GM10248 (cell line): ENCODE measurements at regions not wholly inside any gene's neighbourhood (a gene's known extent, or its start where the extent isn't known, plus 50 kb on each side); places are given as distances from the start of the nearest gene placed in this dataset.

Source experiments
- CTCF ChIA-PET: fragments of 300-600 bp; sonication (Branson Sonifier 250); formaldehyde crosslinking; extraction: SDS; loops from one replicate; lab custom pipeline; 2021; ENCODE audit warnings: antibody characterized with exemption; lab: Yijun Ruan, JAX
- POLR2A ChIA-PET: fragments of 350-650 bp; sonication (Branson Sonifier 250); formaldehyde crosslinking; extraction: SDS; loops from one replicate; lab custom pipeline; 2020; ENCODE audit warnings: antibody characterized with exemption; lab: Yijun Ruan, JAX
- DNase-seq: peaks from one replicate; pipeline ENCODE4 v3.0.0; 2012; ENCODE audit errors: extremely low spot score
- TF ChIP-seq, protein P1 (sequence below): IDR thresholded peaks from 2 replicates; pipeline ENCODE4 v1.5.1; 2012; ENCODE audit warnings: mild to moderate bottlenecking, low read depth; ENCODE audit errors: extremely low read depth, missing control alignments, control extremely low read depth

DNA sequence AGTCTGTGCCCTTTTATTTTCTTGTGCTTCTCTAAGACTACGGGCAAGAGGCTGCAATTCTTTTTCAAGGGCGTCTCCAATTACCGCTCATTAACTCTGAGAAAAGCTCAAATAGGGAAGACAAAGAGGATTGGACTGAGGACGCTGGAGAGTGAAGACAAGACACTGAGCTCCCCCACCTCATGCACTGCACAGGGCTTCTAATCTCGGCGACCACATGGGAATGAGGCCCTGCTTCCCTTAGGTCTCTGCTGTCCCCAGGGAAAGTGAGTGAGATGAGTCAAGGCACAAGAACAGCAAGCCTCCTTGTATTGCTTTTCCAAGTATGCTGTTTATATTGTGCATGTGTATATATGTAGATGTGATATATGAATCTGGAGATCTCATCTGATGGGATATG, 392.2 kb upstream of the CFAP20DC start:
- TF ChIP-seq, protein P1, sequence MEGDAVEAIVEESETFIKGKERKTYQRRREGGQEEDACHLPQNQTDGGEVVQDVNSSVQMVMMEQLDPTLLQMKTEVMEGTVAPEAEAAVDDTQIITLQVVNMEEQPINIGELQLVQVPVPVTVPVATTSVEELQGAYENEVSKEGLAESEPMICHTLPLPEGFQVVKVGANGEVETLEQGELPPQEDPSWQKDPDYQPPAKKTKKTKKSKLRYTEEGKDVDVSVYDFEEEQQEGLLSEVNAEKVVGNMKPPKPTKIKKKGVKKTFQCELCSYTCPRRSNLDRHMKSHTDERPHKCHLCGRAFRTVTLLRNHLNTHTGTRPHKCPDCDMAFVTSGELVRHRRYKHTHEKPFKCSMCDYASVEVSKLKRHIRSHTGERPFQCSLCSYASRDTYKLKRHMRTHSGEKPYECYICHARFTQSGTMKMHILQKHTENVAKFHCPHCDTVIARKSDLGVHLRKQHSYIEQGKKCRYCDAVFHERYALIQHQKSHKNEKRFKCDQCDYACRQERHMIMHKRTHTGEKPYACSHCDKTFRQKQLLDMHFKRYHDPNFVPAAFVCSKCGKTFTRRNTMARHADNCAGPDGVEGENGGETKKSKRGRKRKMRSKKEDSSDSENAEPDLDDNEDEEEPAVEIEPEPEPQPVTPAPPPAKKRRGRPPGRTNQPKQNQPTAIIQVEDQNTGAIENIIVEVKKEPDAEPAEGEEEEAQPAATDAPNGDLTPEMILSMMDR, result no peak
- no peak for DNase-seq
- ChIA-PET POLR2A (no interaction called here), CTCF (interaction anchor here (1.3 to 5.0 kb wide), 2 partner anchors 14 kb away, joined by 7 to 18 read pairs; no protein-coding TSS in a partner anchor)

DNA sequence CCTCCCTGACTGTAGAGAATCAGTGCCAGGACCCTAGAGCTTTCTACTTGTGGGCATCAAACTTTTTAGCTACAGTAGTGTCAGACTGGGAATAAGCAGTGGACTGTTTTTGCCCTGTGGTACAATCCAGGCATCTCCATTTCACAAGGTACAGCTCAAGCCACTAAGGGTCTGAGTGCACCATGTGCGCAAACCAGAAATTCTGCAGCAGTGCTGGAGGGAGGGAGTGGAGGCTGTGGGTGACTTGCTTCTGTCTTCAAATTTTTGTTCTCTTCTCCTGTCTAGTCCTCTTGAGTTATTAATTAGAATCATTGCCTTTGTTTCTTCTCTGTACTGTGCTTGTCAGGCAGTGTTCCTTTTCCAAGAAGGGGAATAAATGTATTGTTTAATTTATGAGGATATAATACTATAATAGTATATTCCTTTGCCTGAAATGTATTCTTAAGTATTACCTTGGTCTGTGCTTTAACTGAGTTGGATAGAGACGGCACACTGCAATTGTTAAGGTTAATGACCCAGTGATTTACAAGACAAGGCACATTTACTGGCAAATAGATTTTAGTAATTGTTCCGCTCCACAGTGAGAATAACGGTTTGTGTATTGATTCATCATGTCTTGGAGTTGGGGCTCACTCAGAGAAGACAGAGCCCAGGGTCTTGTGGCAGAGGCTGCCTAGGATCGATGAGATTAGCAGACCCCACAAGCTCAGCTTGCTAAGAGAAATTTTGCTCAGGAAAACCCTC, 390.6 kb upstream of the CFAP20DC start:
- no peak for DNase-seq
- POLR2A ChIA-PET, result no interaction called here
- TF ChIP-seq, protein P1, result no peak
- CTCF ChIA-PET, result interaction anchor here (0.9 to 1.8 kb wide), 6 partner anchors 9 to 127 kb away, joined by 3 to 6 read pairs (median 4); no protein-coding TSS in a partner anchor

DNA sequence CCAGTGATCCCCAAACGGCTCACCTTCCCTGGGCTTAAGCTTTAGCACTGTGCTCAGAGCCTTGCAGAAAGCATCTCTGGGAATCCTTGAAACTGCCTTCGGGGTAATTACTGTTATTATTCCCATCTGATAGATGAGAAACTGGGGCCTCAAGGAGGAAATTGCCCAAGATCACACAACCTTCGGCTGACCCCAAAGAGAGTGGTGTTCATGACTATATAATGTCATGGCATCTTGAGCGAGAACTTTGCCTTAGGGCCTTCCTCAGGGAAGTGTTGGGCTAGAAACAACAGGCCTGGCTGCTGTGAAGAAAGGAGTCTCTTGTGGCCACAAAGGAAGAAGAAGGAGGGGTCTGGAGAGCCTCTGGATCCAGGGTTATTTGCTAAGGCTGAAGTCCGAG, 388.7 kb upstream of the CFAP20DC start:
- POLR2A ChIA-PET, result no interaction called here
- TF ChIP-seq, protein P1, result no peak
- no peak for DNase-seq
- CTCF ChIA-PET, result interaction anchor here (1.5 kb wide), 1 partner anchor 13 kb away, joined by 5 read pairs; no protein-coding TSS in a partner anchor

DNA sequence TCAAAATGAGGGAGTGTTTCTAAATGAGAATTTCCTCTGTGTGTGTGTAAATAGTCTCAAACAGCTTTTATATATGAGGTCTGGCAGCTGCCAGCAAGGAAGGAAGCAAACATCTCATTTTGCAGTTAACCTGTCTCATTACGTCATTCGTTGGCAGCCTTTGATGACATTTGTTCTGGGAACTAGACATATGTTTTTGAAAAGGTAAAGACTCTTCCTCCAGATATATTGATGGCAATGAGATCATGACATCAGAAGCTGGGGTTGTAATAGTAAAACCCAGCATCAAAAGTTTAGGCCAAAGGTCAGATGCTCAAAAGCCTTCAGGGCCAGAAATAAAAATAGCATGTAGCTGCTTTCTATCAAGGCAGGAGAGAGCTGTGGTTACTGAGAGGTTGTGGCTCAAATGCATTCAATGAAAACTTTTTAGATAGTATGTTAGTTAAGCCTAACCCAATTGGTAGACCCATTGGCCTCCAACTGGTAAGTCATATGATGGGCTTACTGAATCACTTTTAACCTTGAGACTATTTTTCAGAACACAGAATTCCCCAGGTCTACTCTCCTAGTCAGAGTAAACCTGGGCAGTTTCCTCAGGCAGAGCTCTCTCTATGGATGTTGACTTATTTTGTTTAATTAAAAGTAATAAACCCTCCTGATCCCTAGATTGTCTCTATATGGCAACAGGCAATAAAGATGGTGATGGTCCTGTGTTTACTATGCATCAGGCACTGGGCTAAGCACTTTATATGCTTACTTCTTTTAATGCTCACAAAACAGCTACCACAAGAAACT, 386.5 kb upstream of the CFAP20DC start:
- TF ChIP-seq, protein P1, result no peak
- CTCF ChIA-PET, result interaction anchor here (1.0 to 1.5 kb wide), 3 partner anchors 9 to 24 kb away, joined by 5 to 7 read pairs (median 5); no protein-coding TSS in a partner anchor
- POLR2A ChIA-PET, result no interaction called here
- no peak for DNase-seq

- TF ChIP-seq, protein P1, result no peak
- ChIA-PET POLR2A (no interaction called here), CTCF (interaction anchor here (1.0 kb wide), 1 partner anchor 10 kb away, joined by 3 read pairs; no protein-coding TSS in a partner anchor)
- no peak for DNase-seq
Observed at GRCh38 chr3:59433546-59433945, 383.7 kb upstream of the CFAP20DC start.

DNA sequence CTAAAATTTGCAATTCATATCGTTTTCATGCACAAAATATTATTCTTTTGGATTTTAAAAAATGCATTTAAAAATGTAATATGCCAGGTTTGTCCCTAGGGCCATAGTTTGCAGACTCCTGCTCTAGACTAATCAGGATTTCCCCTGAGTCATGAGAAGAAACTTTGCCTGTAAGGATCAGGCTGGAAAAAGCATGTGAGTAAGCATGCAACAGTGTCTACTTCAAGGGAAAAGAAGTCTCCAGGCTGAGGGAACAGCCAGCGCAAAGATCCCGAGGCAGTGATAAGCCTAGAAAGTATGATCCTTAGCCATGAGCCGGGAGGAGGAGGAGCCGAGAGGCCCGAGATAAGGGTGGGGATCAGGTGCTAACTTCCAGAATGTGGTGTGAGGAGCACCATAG, 382.8 kb upstream of the CFAP20DC start:
- ChIA-PET CTCF (no interaction called here), POLR2A (no interaction called here)
- no peak for DNase-seq
- TF ChIP-seq, protein P1, result no peak
